HT1080 (cell line): ENCODE measurements at regions not wholly inside any gene's neighbourhood (a gene's known extent, or its start where the extent isn't known, plus 50 kb on each side); places are given as distances from the start of the nearest gene placed in this dataset.

Experiments used
- DNase-seq: peaks from one replicate; pipeline ENCODE4 v3.0.0-alpha.2; 2015; ENCODE audit warnings: low read depth

- no peak for DNase-seq
Measured at GRCh38 chr6:132936646-132937045, 122.3 kb downstream of the RPS12 start.

DNA sequence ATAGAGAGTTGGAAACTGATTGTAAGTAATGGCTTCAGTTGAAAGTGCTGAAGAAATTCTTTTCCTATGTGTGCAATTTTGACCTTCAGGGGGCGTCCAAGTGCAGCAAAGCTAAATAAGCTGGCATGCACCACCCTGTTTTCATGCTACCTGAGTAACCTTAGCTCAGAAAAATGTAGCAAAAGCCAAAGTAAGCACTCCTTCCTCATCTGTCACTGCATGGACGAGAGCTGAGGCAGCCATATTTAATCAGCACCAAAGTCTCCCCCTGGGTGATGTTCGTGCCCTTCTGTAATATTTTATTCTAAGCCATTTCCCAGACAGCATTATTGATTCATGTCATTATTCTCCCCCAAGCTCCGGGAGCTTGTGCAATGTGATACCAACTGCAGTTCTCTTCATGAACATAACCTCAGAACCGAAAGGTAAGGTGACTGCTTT lies 123.1 kb downstream of the RPS12 start:
- peak; percentile 44 for DNase-seq

GRCh38 chr6:132948889-132949288 lies 134.5 kb downstream of the RPS12 start:
- DNase-seq, result no peak

- DNase-seq, result no peak
Measured at GRCh38 chr6:132950566-132950965, 136.2 kb downstream of the RPS12 start.

DNA sequence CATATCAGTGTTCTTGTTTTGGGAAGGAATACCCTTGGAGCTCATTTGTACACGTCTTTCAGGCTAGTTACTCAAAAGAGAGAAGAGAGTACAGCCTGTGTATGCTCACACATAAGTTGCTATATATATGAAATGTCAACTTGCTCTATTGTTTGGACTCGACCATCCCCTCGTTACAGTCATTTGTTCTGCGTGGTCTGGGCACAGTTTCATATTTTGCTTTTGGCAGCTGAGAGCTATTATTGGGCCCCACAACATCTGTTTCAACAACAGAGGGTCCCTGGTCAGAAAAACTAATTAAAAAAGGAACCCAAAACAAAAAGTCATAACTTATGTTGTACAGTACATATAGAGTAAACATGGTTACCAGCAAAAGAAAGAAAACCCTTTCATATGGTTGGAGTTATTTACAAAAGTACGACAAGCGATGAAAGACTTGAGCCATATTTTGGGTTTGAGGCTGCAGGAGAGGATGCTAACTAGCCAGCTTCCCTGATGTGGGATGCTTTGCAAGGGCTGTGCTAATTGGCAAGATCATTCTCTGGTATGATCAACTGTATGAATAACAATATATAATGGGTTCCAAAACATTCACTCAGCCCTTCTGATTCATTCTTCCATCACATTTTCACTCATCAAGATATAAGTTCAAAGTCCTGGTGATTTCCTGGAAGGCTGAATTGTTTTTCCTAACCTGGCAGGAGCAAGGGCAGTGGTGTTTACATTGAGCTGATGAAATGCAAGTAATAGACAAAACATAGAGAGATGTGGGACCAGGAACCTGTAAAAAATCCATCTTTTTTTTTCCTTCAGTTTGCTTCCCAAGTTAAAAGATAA lies 137.9 kb downstream of the RPS12 start:
- no peak for DNase-seq

GRCh38 chr6:132952986-132953385 lies 138.6 kb downstream of the RPS12 start:
- no peak for DNase-seq

DNA sequence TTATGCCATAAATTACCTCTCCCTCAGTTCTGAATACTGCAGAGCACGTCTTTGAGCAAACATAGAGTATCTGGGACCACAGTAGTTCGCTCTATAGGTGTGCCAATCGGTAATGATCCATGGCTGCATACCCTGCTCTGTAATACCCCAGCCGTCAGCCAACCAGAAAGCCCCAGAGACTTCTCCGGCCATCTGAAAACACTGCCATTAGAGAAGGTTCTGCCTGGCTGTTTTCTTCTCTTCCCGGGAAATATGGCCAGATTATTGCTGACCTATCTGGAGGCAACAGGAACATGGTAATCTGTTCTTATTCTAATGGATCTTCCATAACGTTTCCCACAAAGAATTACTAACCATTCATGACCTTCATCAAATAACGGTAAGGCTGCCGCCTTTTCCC lies 139.9 kb downstream of the RPS12 start:
- no peak for DNase-seq

DNA sequence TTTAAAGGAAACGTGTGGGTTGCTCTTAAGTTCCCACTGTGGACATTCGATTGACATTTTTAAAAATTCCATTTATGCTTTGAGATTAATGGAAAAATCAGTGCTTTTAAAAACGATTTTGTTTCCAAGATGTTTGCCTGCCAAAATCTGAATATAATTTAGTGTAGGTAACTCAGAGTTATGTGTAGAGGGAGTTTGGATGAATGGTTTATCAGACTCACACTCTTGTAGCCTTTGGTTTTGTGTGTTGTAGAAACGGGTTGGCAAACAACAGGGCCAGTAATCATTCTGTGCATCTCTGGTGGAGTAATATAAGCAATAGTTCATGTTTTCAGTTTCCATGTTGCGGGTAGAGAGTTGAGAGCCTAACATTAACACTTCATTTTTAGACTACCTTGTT lies 140.6 kb downstream of the RPS12 start:
- no peak for DNase-seq

- DNase-seq, result no peak
Measured at GRCh38 chr6:132959639-132960326, 145.4 kb downstream of the RPS12 start.

- DNase-seq, result peak; percentile 56
Measured at GRCh38 chr6:132960720-132961119, 146.4 kb downstream of the RPS12 start.

- DNase-seq, result peak; percentile 74
Measured at GRCh38 chr6:132961122-132961521, 146.8 kb downstream of the RPS12 start.

DNA sequence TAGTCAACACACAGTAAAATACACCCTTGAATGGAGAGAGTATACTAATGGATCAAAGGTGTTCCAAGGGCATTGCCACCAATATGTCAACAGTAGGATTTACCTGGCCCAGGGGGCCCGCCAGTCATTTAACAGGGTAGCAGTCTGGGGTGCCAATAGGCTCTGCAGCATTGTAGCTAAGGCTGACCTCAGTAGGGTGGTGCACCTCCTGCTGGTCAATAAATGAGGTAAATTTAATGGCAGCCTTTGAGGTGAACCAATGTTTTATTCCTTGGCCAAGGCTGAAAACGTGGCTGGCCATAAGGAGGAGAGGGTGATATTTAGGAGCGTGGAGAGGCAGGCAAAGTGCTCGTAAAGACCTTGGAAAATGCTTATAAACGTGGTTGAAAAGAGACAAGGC lies 147.2 kb downstream of the RPS12 start:
- no peak for DNase-seq

DNA sequence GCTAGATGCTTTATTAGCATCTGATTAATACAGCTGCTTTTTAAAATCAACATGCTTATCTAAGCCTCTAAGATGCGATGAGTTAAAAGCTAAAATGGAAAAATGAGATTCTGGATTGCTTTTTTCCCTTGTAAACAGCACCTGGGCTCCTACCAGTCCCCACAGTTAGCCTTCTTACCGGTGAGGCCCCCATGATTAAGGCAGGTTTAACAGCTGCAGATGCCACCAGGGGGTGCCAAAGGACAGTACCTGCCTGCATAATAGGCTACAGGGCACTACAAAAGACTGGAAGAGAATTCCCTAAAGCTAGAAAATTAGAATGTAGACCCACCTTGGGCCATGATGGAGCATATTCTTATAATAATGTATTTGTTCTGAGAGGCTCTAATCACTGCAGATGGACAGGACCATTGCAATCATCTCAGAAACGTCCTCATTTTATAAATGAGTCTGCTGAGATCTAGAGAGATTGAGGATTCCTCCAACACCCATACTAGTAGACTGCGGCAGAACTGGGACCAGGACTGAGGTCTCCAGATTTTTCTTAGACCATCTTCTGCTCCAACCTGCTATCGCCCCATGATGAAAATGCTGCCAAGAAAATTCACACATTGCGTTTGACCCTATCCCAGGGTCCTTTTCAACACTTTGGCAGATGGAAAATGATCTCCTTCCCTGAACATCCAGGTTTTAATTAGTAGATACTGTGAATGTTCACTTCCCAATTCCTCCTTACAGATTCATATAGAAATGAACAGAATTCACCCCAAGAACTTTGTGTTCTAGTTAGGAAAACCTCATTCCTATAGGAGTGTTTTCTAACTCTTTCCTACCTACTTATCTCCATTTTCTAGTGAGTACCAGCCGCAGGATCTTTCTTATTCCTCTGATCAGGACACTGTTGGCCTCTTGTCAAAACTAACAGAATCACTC lies 148.8 kb downstream of the RPS12 start:
- peak; percentile 65 for DNase-seq

- DNase-seq, result peak; percentile 75
Measured at GRCh38 chr6:132964101-132964867, 149.9 kb downstream of the RPS12 start.

GRCh38 chr6:132964868-132965382 lies 150.6 kb downstream of the RPS12 start:
- peak; percentile 10 for DNase-seq

- no peak for DNase-seq
Measured at GRCh38 chr6:132967871-132968270, 153.5 kb downstream of the RPS12 start.

GRCh38 chr6:132968419-132968950 lies 154.1 kb downstream of the RPS12 start:
- DNase-seq, result no peak

DNA sequence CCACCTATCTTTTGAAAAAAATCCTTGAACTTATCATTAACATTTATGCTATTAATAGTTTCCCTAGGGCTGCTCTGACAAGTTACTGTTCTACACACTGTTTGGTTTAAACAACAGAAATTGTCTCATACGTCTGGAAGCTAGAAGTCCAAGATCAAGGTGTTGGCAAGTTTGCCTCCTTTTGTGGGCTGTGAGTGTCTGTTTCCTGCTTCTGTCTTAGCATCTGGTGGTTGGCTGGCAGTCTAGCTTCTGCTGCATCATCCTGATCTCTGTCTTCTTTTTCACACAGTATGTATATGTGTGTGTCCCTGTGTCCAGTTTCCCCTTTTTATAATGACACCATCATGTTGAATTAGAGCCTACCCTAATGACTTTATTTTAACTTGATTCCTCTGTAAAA lies 154.8 kb downstream of the RPS12 start:
- DNase-seq, result peak; percentile 66

DNA sequence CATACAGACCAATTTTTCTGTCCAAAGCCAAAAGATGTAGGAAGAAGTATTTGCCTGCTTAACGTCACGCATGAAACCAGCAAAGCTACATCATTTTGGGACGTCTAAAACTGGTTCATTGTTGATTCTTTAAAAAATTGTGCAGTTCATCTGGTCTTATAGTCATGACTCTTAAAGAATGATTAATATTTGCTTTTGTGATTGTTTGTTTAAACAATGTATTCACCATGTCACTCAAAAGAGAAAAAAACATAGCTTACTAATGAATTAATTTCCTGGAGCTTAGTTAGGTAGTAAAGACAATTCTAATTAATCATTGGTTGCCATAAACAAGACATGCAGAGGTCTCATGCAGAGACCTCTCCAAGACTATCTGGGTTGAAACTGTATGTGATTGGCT lies 157.3 kb downstream of the RPS12 start:
- no peak for DNase-seq

- no peak for DNase-seq
Measured at GRCh38 chr6:132972254-132972653, 157.9 kb downstream of the RPS12 start.
